IPS-18a (cell line): ENCODE measurements at regions not wholly inside any gene's neighbourhood (a gene's known extent, or its start where the extent isn't known, plus 50 kb on each side); places are given as distances from the start of the nearest gene placed in this dataset.

Source experiments
- H3K27ac ChIP-seq: one replicate; pipeline ENCODE4 v1.5.1; 2013; ENCODE audit warnings: low read length
- H3K27me3 ChIP-seq: one replicate; pipeline ENCODE4 v1.6.1; 2013; ENCODE audit warnings: mild to moderate bottlenecking, low read length; ENCODE audit not compliant: control insufficient read depth, insufficient read depth
- H3K36me3 ChIP-seq: one replicate; pipeline ENCODE4 v1.6.1; 2013; ENCODE audit warnings: low read depth, low read length; ENCODE audit not compliant: control insufficient read depth
- H3K4me1 ChIP-seq: one replicate; pipeline ENCODE4 v1.6.1; 2013; ENCODE audit warnings: low read depth, low read length; ENCODE audit not compliant: control insufficient read depth
- H3K4me3 ChIP-seq: one replicate; pipeline ENCODE4 v1.5.1; 2013; ENCODE audit warnings: low read length
- H3K9ac ChIP-seq: one replicate; pipeline ENCODE4 v1.6.1; 2013; ENCODE audit warnings: mild to moderate bottlenecking, low read length, moderate library complexity
- H3K9me3 ChIP-seq: one replicate; pipeline ENCODE4 v1.6.1; 2013; ENCODE audit warnings: low read depth, low read length; ENCODE audit not compliant: control insufficient read depth

DNA sequence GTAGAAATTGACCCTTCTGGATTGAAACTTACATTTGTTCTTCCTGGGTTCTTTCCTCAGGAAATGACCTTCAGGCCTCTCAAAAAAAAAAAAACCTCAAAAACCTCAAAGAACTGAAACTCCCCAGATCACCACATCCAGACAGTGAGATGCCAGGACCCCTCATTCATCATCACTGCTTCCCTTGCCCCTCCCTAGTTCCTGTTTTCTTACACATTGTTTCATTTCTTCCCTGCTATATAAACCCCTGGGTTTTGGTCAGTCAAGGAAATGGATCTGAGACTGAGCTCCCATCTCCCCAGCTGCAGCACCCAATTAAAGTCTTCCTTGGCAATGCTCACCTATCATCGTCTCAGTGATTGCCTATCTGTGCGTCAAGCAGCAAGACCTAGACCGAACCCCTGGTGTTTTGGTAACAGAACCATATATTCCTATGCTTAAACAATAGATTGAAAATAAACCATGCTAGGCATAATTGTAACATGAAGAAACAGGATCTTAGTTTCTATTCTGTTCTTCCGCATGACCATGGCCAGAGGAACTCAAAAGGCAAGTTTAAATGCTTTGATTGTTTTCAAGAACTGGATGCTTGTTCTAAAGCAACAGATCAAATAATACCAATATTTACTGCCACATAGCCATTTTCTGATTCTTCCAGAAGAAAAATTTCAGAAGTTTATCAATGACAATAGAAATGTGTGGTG, 108.0 kb upstream of the MAX start:
- Histone ChIP-seq H3K4me1 (peaks cover 10% of the 10 kb centered on the region), H3K9me3 (no peaks in the 10 kb centered on the region), H3K27me3 (no peaks in the 10 kb centered on the region), H3K27ac (no peak overlapping the region), H3K36me3 (no peaks in the 10 kb centered on the region), H3K4me3 (no peak overlapping the region), H3K9ac (no peak overlapping the region)

DNA sequence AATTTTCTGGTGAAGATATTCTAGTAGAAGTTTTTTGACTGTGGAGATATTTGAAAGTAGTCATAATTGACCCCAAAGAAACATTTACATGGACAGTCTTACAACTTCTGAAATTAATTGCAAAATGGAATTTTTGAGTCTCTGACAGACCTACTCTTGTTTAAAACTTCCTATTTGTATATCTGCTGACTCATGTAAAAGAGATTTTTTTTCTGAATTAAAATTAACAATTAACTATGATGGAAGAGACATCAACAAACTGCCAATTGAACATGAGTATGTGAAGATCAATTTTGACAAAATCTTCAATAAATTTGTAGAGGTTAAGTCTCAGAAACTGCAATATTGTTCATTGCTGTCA, 108.5 kb upstream of the MAX start:
- Histone ChIP-seq H3K4me1 (peaks cover 10% of the 10 kb centered on the region), H3K9ac (no peak overlapping the region), H3K4me3 (no peak overlapping the region), H3K27ac (no peak overlapping the region), H3K9me3 (no peaks in the 10 kb centered on the region), H3K36me3 (no peaks in the 10 kb centered on the region), H3K27me3 (no peaks in the 10 kb centered on the region)

- Histone ChIP-seq H3K9me3 (no peaks in the 10 kb centered on the region), H3K4me1 (peaks cover 10% of the 10 kb centered on the region), H3K27ac (no peak overlapping the region), H3K27me3 (no peaks in the 10 kb centered on the region), H3K9ac (no peak overlapping the region), H3K36me3 (no peaks in the 10 kb centered on the region), H3K4me3 (no peak overlapping the region)
Observed at GRCh38 chr14:65211341-65211987, 109.1 kb upstream of the MAX start.

DNA sequence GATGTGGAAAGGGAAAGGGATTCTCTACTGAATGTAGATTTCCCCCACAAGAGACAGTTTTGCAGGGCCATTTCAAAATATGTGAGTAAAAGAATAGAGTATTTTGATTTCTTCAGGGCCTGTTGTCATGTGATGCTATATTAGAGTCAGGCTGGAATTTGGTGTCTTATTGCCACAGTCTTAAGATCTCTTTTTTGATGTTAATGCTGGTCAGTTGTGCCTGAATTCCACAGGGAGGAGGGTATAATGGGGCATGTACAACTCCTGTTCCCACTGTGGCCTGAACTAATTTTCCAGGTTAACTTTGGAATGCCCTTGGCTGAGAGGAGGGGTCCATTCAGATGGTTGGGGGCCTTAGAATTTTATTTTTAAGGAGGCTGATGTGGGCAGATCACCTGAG, 111.0 kb upstream of the MAX start:
- Histone ChIP-seq H3K27ac (no peak overlapping the region), H3K4me1 (peaks cover 10% of the 10 kb centered on the region), H3K27me3 (no peaks in the 10 kb centered on the region), H3K4me3 (no peak overlapping the region), H3K9ac (no peak overlapping the region), H3K9me3 (no peaks in the 10 kb centered on the region), H3K36me3 (no peaks in the 10 kb centered on the region)

DNA sequence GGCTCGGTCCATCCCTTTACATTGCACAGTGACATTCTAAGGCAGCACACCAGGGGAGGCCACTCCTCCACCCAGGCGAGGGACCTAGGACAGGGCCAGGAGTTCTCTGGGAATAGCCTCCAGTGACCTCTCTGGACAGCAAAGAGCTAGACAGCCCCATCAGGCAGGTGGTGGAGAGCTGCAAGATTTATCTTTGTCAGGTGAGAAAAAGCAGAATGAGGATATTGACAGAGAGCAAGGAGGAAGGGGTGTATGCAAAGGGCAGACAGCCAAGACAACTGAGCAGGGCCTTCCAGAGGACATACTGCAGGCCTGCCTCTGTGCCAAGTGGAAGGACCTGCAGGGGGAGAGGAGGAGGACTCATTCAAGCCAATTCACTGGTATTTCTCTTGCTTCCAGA, 112.4 kb upstream of the MAX start:
- no peaks in the 10 kb centered on the region for H3K36me3 ChIP-seq
- H3K27me3 ChIP-seq, result no peaks in the 10 kb centered on the region
- H3K4me3 ChIP-seq, result no peak overlapping the region
- no peak overlapping the region for H3K27ac ChIP-seq
- no peaks in the 10 kb centered on the region for H3K9me3 ChIP-seq
- peaks cover 10% of the 10 kb centered on the region for H3K4me1 ChIP-seq
- no peak overlapping the region for H3K9ac ChIP-seq

DNA sequence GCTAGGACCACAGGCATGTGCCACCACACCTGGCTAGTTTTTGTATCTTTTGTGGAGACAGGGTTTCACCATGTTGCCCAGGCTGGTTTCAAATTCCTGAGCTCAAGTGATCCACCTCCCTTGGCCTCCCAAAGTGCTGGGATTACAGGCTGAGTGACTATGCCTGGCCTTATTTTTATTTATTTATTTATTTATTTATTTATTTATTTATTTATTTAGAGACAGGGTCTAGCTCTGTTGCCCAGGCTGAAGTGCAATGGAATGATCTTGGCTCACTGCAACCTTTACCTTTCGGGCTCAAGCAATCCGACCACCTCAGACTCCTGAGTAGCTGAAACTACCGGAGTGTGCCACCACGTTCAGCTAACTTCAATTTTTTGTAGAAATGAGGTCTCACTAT, 117.0 kb upstream of the MAX start:
- Histone ChIP-seq H3K4me1 (peaks cover 4% of the 10 kb centered on the region), H3K4me3 (no peak overlapping the region)

GRCh38 chr14:65222440-65222858, 120.1 kb upstream of the MAX start:
- Histone ChIP-seq H3K27ac (no peak overlapping the region), H3K9me3 (no peaks in the 10 kb centered on the region), H3K36me3 (no peaks in the 10 kb centered on the region), H3K4me1 (peaks cover 25% of the 10 kb centered on the region), H3K27me3 (peaks cover 4% of the 10 kb centered on the region), H3K4me3 (no peak overlapping the region), H3K9ac (no peak overlapping the region)

More for the DNA sequence above, 117.0 kb upstream of the MAX start:
- no peaks in the 10 kb centered on the region for H3K27me3 ChIP-seq
- no peak overlapping the region for H3K27ac ChIP-seq
- no peaks in the 10 kb centered on the region for H3K36me3 ChIP-seq
- H3K9ac ChIP-seq, result no peak overlapping the region
- H3K9me3 ChIP-seq, result no peaks in the 10 kb centered on the region

DNA sequence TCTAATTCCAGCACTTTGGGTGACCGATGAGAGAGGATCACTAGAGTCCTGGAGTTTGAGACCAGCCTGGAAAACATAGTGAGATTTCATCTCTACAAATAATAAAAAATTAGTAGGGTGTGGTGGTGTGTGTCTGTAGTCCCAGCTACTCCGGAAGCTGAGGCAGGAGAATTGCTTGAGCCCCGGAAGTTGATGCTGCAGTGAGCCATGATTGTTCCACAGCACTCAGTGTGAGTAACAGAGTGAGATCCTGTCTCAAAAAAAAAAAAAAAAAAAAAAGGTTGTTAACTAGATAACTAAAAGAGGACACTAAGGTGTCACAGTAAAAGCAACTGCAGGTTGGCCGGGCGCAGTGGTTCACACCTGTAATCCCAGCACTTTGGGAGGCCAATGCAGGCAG, 121.3 kb upstream of the MAX start:
- H3K9ac ChIP-seq, result no peak overlapping the region
- H3K9me3 ChIP-seq, result no peaks in the 10 kb centered on the region
- H3K4me3 ChIP-seq, result no peak overlapping the region
- peaks cover 25% of the 10 kb centered on the region for H3K4me1 ChIP-seq
- H3K27me3 ChIP-seq, result peaks cover 4% of the 10 kb centered on the region
- no peaks in the 10 kb centered on the region for H3K36me3 ChIP-seq
- H3K27ac ChIP-seq, result no peak overlapping the region

DNA sequence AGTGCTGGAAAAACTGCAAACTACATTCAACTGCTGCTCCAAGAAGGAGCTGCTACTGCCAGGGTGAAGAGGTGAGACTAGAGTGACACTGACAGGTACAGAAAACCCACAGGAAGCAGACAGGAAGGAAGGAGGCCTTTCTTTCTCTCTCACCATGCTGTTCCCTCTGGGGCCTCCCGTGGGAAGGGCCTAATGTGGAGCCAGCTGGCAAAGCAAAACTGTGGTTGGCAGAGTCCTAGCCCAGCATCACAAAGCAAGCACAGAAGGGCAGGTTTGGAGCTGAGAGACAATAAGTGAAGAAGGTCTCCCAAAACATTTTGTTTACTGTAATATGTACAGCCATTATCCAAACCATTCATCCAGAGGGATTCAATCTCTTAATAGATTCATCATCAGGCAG, 122.5 kb upstream of the MAX start:
- H3K4me1 ChIP-seq, result peaks cover 26% of the 10 kb centered on the region
- peaks cover 4% of the 10 kb centered on the region for H3K27me3 ChIP-seq
- H3K9ac ChIP-seq, result no peak overlapping the region
- H3K4me3 ChIP-seq, result no peak overlapping the region
- no peak overlapping the region for H3K27ac ChIP-seq
- H3K9me3 ChIP-seq, result no peaks in the 10 kb centered on the region
- no peaks in the 10 kb centered on the region for H3K36me3 ChIP-seq

DNA sequence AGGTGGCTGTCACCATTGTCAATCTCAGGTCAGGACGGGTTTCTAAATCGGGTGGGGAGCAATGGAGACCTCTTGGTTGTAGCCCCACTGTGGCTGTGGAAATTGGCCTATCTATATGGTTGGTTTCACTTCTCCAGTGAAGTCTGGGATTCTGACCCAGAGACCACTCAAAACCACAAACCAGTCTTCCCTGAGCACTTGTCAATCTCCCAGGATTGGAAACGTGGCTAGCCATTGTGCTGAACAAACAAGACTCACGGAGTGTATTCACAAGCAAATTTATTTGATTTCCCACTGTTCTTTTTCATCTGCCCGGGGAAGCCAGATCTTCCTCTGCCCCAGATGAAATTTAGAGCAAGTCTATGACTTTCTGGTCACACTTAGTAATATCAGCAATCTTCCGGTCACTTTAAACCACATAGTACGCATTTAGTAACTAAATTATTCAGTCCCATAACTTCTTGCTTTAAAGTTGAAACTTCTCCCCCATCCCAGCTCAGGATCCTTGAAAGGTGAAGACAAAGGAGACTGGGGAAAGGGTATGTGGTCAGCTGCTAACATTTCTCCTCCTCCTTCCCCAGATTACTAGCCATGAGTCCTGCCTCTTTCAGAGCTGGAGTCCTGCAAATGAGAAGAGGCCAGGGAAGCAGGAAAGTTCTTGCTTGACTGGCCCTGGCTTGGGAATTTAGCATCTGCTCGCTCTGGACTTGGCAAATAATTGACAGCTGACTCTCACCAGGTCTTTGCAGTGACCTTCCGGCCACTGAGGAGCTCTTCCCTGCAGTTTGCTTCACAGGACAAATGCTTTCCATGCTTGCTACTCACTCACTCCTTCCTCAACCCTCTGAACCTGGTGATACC, 123.2 kb upstream of the MAX start:
- Histone ChIP-seq H3K9ac (no peak overlapping the region), H3K36me3 (no peaks in the 10 kb centered on the region), H3K27me3 (peaks cover 4% of the 10 kb centered on the region), H3K27ac (no peak overlapping the region), H3K4me3 (no peak overlapping the region), H3K9me3 (no peaks in the 10 kb centered on the region), H3K4me1 (peaks cover 34% of the 10 kb centered on the region)

GRCh38 chr14:65226824-65227604, 124.7 kb upstream of the MAX start:
- H3K36me3 ChIP-seq, result no peaks in the 10 kb centered on the region
- H3K9ac ChIP-seq, result no peak overlapping the region
- no peak overlapping the region for H3K4me3 ChIP-seq
- H3K9me3 ChIP-seq, result no peaks in the 10 kb centered on the region
- H3K27ac ChIP-seq, result no peak overlapping the region
- H3K4me1 ChIP-seq, result peaks cover 34% of the 10 kb centered on the region
- H3K27me3 ChIP-seq, result peaks cover 4% of the 10 kb centered on the region
